NCI-H1417 treated with DMSO at 0.1 percent for 48 hours (cell line): ENCODE measurements at regions not wholly inside any gene's neighbourhood (a gene's known extent, or its start where the extent isn't known, plus 50 kb on each side); places are given as distances from the start of the nearest gene placed in this dataset.
"Not testable (repeated sequence)": the region's sequence is repeated elsewhere in the genome, so short reads cannot be mapped to it uniquely, and the experiment has no call there.

Experiments used
- DNase-seq: peaks from one replicate; lab custom pipeline; 2025; lab: John Stamatoyannopoulos, UW

DNA sequence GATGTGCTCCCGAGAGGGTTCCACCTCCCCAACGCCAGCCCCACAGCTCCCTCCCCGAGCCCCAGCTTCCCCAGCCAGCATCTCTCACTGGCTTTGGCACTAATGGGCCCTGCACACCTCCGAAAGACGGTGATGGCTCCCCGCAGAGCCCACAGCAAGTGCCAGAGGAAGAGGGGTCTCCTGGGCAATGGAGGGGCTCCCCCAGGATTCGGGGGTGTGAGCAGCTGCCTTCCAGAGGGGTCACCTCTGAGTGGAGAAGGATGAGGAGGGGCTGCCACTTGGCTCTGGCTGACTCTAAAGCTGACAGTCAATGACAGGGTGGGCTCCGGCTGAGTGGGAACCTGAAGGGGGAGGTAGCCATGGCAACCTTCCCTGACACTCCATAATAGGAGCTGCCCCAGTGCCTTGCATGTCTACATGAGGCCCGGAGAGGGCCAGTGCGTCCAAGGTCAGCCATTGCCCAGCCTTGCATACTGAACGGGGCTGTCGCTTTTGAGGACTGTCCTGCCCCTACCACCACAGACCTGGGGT lies 98.6 kb upstream of the SYT13 start:
- no peak for DNase-seq

DNA sequence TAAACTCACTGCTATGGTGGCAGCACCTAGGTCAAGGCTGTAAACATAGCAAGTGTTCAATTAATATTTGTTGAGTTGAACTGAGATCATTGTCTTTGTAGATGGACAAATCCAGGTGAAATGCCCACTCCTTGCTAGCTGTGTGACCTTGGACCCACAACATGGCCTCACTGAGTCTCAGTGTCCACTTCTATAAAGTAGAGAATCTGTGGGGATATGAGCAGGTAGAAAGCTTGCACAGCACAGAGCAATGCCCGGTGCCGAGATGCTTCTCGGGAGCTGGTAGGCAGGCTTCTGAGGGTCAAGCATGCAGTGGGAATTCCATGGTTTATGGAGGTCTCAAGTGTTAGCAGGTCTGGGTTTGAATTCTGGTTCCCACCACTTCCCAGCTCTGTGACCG lies 97.9 kb upstream of the SYT13 start:
- DNase-seq = no peak

DNA sequence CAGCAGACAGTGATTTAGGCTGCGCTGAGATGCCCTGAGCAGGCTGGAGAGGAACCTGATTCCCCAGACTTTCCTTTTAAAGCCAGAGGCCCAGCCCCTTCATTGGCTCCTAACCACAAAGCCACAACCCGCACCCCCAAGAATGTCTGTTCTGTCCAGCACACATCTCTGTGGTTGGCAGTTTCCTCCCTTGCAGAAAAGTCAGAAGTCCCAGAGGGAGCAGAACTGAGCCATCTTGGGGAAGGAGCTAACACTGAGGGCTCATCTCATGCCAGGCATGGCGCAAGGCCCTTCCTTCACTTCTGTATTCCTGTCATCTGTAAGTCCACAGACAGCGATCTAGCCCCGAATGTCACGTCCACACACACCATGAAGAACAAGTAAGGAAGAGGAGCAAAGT lies 97.1 kb upstream of the SYT13 start:
- no peak for DNase-seq

DNA sequence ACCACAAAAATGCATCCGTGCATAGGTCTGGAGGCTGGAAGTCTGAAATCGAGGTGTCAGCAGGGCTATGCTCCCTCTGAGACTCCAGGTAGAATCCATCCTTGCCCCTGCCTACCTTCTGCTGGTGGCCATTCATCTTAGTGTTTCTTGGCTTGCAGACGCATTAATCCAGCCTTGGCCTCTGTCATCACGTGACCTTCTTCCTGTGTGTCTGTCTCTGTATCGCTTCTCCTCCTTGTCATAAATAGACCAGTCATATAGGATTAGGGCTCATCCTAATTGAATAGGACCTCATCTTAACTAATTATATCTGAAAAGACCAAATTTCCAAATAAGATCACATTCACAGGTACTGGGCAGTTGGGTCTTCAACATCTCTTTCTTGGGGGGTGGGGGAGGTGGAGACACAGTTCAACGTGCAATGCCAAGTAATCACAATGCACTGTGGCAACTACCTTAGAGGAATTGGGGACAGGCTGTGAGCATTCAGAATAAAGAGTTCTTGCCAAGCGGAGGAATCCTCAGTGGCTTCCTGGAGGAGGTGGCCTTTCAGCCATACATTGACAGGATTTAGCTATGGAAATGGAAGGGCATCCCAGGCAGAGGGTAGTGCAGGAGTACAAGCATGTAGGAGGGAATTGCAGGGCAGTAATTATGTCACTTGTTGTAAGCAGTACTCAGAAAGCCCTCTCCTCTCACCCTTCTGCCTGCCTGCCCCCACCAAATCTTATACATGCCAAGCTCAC lies 96.2 kb upstream of the SYT13 start:
- no peak for DNase-seq

DNA sequence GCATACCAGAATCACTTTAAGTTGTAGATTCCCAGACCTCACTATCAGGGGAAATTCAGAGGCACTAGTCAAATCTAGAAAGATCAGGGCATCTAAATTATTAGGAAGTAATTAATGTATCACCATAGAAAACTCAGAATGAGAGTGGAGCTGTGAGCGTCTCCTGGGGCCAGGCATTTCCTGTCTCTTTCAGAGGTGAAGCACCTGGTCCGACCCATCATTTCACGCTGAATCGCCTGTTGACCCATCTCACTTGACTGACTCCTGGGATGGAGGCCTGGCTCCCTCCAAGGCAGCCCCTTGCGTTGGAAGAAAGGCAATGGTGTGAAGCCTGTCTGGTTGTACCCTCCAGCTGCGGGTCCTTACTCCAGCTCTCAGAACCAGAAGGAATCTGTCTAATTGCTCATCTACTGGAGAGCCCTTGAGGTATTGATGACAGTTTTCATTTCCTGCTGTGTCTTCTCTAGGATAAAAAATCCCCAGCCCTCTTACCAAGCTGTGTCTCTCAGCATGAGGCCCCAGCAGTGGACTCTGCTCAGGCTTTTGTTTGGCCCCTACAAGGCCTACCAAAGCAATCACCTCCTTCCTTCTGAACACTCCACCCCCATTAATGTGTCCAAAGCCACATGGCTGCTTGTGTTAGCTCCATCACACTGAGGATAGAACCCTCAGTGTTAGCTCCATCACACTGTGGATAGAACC lies 93.2 kb upstream of the SYT13 start:
- no peak for DNase-seq

DNA sequence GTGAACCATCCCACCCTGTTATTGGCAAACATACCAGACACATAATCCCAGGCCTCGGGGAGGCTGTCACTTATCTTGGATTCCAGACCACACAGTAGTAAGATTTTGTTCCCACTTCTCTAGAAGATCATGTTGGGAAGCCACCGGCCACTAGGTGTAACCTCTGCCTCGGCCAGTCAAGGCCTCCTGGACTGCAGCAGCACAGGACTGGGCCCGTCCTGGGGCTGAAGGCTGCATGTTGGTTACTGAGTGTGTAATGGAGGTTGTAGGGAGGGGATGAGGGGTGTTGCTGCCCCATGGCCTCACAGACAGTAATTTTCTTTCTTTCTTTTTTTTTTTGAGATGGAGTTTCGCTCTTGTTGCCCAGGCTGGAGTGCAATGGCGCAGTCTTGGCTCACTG lies 92.4 kb upstream of the SYT13 start:
- DNase-seq = no peak

DNA sequence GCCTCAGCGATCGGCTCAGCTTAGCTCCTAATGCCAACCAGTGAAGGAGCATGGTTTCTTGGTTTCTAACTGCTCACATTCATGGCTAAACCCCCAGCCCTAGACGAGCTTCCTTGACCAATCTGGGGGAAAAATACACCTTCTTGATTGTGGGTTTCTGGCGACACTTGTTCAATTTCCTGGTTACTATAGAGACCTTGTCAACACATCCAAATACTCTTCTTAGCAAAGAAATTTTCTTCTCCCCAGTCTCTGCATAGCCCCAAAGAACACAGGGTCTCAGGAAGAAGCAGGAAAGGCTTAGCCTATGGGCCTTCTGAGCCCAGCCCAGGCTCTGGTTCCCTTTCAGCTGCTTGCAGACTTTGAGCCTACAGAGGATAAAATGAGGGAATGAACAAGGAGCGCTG lies 88.5 kb upstream of the SYT13 start:
- DNase-seq = no peak

DNA sequence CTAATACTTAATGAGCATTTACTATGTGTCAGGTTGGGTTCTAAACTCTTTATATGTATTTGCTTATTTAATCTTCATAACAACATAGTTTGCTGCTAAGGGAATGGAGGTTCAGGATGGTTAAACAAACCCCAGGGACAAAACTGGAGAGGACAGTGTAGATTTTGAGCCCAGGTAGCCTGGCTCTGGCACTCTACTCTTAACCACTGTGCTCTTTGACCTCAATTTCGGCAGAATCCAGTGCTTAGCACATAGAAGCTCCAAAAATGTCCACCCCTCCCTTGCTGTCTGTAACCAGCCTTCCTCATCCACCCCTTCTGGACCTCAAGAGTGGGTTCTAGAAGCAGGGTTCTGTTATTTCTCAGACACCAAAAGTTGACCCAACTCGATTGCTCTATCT lies 88.0 kb upstream of the SYT13 start:
- DNase-seq = no peak

DNA sequence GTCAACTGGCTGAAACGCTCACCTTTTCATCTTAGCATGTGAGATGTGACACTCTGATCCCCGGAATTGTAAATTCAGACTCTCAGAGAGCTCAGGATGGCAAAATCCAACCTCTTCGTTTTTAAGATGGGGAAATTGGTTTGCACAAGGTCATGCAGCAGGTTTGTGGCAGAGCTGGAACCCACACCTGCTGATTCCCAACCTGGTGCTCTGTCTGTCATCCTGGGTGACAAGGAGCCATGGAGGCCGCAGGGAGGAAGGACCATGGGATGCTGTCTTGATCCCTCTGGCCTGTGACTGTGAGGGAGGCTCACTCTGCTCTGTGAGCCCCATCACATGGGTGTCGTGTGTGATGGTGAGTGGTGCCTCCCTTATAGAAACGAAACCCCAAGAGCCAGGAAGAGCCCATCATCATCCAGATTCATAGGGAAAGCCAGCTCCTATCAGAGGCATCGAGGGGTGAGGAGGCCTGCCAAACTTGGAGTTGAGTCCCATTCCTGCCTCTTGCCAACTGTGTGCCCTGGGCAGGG lies 87.4 kb upstream of the SYT13 start:
- DNase-seq = no peak

DNA sequence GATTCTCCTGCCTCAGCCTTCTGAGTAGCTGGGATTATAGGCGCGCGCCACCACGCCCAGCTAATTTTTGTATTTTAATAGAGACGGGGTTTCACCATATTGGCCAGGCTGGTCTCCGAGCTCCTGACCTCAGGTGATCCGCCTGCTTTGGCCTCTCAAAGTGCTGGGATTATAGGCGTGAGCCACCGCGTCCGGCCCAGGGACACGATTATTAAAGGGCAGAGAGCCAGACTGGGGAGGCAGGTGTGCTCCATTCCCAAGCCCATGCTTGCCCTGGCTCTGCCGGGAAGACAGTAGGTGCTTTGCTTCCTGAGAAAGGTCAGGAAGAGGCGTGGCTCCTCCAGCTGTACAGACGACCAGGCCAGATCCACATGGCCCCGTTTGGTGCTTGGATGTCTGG lies 86.3 kb upstream of the SYT13 start:
- DNase-seq = not testable (repeated sequence)

DNA sequence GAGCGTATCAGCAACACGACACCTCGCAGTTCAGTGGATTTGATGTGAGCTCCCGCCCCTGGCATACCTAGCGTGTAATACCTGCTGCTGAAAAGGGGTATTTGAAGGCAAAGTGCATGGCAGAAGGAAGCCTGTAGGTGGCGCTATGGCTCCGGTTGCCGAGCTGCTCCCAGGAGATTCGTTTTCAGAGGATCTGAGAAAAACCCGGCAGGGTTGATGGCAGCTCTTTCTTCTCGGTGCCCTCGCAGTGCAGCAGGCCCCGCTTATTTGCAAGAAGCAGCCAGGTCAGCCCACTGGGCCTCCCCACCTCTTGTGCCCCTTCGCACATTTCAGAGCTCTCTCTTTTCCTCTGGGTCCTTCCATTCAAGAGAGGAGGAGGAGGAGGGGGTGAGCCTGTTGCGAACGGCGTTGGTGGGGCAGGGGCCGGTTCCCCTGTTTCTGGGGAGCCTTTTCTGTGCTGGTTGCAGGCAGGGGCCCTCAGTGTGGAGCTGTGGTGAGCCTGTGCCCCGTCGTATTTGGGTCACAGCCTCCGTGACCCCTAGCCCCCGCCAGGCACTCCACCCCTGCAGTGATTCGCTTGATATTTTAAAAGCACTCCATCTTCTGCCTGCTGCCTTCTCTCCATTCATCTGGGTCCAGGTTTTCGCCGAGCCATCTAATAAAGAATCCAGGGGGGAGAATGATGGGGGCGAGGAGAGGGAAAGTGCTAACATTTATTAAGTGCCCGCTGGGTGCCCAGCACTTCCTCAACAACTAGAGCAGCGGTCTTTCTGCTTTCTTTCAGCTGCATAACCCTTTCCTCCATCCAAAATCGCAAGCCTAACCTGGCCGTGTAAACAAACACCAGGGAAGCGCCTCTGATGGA lies 85.3 kb upstream of the SYT13 start:
- DNase-seq = peak; percentile 87

DNA sequence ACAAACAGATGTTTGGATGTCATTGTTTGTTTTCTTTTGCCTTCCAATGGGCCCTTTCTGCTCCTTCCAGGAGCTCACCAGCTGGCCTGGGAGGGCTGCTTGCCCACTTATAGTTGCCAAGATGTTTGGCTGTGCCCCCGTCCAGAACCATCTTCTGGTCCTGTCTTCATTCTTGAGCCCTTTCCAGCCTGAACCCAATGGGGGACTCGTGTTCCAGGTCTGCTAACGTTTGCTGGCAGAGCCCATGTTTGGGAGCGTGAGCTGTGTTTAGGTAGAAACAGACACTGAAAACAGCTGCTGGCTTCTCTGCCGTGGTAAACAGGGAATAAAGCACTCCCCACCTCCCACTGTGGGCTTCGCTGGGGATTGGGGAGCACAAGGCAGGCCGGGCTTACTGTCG lies 83.2 kb upstream of the SYT13 start:
- DNase-seq = no peak

DNA sequence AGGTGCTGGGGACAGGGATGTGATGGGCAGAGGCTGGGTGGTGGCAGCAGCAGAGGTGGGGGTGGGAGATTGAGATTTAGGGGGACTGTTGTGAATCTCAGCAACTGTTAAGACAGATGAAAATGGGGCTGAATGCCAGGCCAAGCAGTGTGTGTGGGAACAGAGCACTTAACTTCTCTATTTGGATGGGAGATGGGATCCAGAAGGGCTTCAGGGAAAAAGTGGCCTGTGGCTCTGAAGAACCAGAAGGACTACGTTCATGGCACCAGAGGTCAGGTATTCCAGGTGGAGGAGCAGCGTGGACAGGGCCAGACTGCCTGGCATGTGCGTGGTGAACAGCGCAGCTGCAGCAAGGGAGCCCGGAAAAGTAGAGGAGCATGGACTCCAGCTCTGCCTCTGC lies 82.6 kb upstream of the SYT13 start:
- no peak for DNase-seq

DNA sequence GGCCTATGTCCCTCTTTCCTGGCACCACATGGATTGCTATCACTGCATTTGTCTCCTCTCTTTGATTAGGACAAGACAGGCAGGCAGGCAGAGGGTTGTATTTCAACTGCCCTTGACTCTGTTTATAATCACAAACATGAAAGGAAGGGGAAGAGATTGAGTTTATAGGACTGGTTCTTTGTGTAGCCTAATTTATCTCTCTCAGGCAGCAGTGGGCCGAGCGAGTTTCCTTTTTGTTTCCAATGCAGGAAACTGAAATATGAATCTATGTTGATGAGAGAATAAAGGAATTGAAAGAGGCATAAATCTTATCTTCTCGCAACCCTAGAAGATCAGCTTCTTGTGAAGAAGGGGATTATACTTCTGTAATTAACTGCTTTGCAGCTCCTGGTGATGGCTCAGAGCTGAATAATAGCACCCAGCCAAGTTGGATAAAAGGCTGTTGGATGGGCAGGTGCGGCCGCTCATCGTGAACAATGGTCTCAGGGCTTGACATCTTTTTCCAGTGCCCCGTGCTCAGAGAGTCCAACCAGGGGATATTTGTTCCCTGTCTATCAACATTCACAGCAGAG lies 80.6 kb upstream of the SYT13 start:
- no peak for DNase-seq

DNA sequence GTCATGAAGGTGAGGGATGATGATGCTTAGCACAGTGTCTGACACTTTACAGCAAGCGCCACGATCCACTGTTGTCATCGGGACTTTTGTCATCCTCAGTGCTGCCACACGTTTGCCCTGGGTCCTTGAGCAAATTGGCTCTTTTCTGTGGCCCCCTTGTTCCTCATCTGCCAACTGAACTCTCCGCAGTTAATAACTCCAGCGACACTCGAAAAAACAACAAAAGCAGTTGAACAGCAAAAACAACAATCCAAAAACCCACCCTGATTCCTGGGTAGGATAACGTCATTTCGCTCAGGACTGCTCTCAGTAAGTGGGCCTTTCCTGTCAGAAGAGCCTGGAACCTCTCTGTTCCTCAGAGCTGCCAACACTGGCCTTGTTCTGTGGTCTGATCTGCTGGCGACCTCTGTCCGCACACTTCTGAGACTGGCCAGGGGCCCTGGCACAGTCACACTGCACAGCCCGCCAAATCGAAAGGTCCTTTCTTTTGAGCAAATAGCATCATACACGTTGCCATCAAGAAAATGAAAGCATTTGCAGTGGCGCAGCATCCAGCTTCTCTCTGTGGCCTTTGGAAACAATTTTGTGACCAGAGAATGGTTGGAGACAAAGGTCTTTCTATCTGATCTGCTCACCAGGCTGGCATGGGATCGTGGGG lies 79.9 kb upstream of the SYT13 start:
- no peak for DNase-seq

DNA sequence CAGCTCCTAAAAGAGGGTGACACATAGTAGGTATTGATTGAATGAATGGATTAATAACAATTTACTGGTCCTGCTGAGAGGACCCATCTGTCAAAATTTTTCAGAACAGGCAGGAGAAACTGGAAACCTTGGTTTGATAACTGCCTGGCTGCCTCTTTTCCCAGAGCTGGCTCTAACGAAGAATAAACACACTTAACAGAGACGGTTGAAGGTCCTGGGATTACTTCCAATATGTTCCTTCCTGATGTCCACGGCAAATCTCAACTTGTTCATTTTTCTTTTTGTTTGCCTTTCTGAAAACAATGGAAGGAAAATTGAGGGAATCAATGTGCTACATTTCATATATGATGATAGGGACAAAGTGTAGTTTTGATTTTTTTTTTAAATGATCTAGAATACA lies 76.5 kb upstream of the SYT13 start:
- DNase-seq = no peak

DNA sequence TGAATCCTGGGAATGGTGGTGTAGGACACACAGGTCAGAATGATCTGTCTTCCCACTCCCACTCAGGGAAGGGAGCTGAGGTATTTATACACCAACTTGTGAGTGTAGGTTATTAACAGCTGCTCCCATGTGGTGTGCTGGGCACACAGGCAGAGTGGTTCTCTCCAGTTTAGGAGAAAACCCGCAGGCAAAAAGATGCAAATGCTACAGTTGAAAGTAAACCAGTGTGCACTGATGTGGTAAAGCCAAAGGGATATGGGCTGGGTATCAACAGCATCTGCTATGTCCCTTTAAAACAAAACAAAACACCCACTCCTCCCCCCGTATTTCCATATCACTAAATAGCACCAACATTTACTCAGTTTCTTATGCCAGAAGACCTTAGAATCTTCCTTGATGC lies 75.4 kb upstream of the SYT13 start:
- DNase-seq = no peak

DNA sequence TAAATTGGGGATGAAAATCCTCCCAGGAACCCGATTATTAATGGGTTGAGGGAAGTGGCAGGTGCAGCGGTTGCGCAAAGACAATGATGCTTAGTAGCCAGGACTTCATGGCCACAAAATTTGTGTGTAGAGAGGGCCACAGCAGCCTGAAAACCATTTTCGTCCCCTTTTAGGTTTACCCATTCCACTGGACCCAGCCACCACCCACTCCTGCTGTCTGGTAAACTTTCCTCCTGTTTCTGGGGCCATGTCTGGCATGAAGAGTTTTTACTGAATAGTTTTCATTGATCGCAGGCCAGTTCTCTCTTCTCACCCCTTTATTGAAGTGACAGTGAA lies 69.5 kb upstream of the SYT13 start:
- DNase-seq = no peak

DNA sequence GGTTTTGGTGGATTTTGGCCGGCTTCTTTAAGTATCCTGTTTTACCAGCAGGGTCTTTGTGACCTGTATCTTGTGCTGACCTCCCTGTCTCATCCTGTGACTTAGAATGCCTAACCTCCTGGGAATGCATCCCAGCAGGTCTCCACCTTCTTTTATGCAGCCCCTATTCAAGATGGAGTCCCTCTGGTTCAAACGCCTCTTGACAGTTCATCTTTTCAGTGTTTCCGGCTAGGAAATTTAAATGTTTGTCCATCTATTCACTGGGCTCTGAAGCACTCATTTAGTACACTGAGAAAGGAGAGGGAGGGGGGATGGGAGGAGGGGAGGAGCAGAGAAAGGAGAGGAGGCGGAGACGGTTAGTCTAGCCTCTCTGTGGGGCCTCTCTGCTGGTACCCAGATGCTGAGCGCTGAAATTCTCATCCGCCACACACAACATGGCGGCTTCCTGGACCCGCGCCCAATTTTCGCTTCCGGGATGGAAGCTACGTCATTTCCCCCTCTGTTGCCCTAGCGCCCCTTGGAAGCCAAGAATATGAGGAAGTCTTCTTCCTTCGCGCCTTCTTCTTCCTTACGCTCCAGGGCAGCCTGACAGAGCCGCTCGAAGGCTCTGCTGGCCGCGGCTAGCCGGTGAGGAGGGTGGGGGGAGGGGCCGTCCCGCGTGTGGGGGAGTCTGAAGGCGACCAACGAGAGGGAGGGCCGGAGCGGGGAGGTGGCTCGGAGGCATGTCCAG lies 69.0 kb upstream of the SYT13 start:
- peak; percentile 59 for DNase-seq

DNA sequence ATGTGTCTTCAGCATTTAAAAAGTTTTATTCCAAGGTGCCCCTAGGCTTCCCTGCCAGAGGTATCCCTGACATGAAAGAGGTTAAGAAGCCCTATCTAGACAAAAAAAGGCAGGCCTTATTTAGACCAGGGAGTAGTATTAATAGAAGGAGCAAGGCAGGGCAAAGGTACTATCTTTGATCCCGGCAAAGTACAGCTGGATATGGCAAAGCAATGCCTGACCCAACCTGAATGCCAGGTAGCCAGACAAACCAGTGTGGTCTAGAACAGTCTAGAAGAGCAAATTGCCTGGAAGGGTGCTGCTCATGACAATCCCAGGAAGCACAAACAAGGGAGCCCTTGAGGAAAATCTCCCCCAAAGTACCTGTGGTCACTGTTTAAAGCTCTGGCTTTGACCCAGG lies 62.6 kb upstream of the SYT13 start:
- DNase-seq = no peak
